SK-N-SH (cell line): ENCODE measurements at regions not wholly inside any gene's neighbourhood (a gene's known extent, or its start where the extent isn't known, plus 50 kb on each side); places are given as distances from the start of the nearest gene placed in this dataset.

ENCODE experiments used
- CTCF ChIA-PET: fragments of 300-600, 350-600 bp; formaldehyde crosslinking; extraction: SDS; loops from one replicate; lab custom pipeline; 2021; lab: Yijun Ruan, JAX
- POLR2A ChIA-PET: fragments of 350-600 bp; sonication (Branson Sonifier 250); formaldehyde crosslinking; extraction: SDS; loops from one replicate; lab custom pipeline; 2020; ENCODE audit warnings: antibody characterized with exemption, inconsistent platforms; lab: Yijun Ruan, JAX
- DNase-seq: peaks from one replicate; pipeline ENCODE4 v3.0.0; 2012
- H2AFZ ChIP-seq: fragments of 200-600 bp; sonication (generic); 2 replicates; pipeline ENCODE4 v1.8.1; 2016; ENCODE audit warnings: antibody characterized with exemption, mild to moderate bottlenecking, low read depth
- H3F3A ChIP-seq: fragments of 200-600 bp; sonication (generic); replicated peaks from 2 replicates; pipeline ENCODE3; 2016; ENCODE audit warnings: antibody characterized with exemption, mild to moderate bottlenecking; ENCODE audit not compliant: insufficient read depth
- H3K27ac ChIP-seq, 2 experiments: fragments of 200-500 bp in 1 of 2; fragments of 200-600 bp in 1 of 2; sonication (Bioruptor generic) in 1 of 2; sonication (generic), shearing (Covaris generic) in 1 of 2; 2 replicates each; pipeline versions ENCODE4 v1.5.1 to v1.6.1; 2014 to 2016; ENCODE audit warnings: low read depth in 2 of 2, inconsistent platforms in 1 of 2, low read length in 1 of 2, mild to moderate bottlenecking in 1 of 2, mixed read lengths in 1 of 2
- H3K27me3 ChIP-seq: fragments of 200-600 bp; sonication (generic), shearing (Covaris generic); 2 replicates; pipeline ENCODE4 v1.6.1; 2016; ENCODE audit warnings: mixed run types; ENCODE audit not compliant: insufficient read depth
- H3K36me3 ChIP-seq, 2 experiments: fragments of 200-500 bp in 1 of 2; fragments of 200-600 bp in 1 of 2; sonication (Bioruptor generic) in 1 of 2; sonication (generic) in 1 of 2; replicated peaks in 1 of 2; 2 replicates each; pipeline versions ENCODE3 to v1.5.1; 2014 to 2016; ENCODE audit warnings: low read length in 1 of 2, mild to moderate bottlenecking in 1 of 2; ENCODE audit not compliant: insufficient read depth in 2 of 2, control insufficient read depth in 1 of 2
- H3K4me1 ChIP-seq, 2 experiments: fragments of 200-500 bp in 1 of 2; fragments of 200-600 bp in 1 of 2; sonication (Bioruptor generic) in 1 of 2; sonication (generic), shearing (Covaris generic) in 1 of 2; 2 replicates each; pipeline versions ENCODE4 v1.5.1 to v1.6.1; 2014 to 2016; ENCODE audit warnings: low read depth in 1 of 2, low read length in 1 of 2, mixed run types in 1 of 2; ENCODE audit not compliant: insufficient read depth in 2 of 2, control insufficient read depth in 1 of 2
- H3K4me2 ChIP-seq: fragments of 200-600 bp; sonication (generic), shearing (Covaris generic); 2 replicates; pipeline ENCODE4 v1.6.1; 2017; ENCODE audit warnings: mixed run types
- H3K4me3 ChIP-seq, 2 experiments: fragments of 200-500 bp in 1 of 2; fragments of 200-600 bp in 1 of 2; sonication (Bioruptor generic) in 1 of 2; sonication (generic), shearing (Covaris generic) in 1 of 2; 2 replicates each; pipeline versions ENCODE4 v1.5.1 to v1.8.1; 2014 to 2016; ENCODE audit warnings: low read depth in 2 of 2, inconsistent platforms in 1 of 2, low read length in 1 of 2, mild to moderate bottlenecking in 1 of 2, mixed read lengths in 1 of 2, moderate library complexity in 1 of 2
- H3K79me2 ChIP-seq: fragments of 200-600 bp; sonication (generic); 2 replicates; pipeline ENCODE4 v1.8.1; 2017; ENCODE audit warnings: mild to moderate bottlenecking; ENCODE audit not compliant: insufficient read depth
- H3K9ac ChIP-seq: fragments of 200-600 bp; sonication (generic); 2 replicates; pipeline ENCODE4 v1.6.1; 2017; ENCODE audit warnings: mixed run types
- H3K9me2 ChIP-seq: fragments of 200-600 bp; sonication (generic); 2 replicates; pipeline ENCODE4 v1.6.1; 2017; ENCODE audit warnings: mixed run types
- H3K9me3 ChIP-seq: fragments of 200-600 bp; sonication (generic); 2 replicates; pipeline ENCODE4 v1.6.1; 2017; ENCODE audit warnings: mixed run types, mild to moderate bottlenecking, moderate library complexity
- H4K20me1 ChIP-seq: fragments of 200-600 bp; sonication (generic); 2 replicates; pipeline ENCODE4 v1.6.1; 2017; ENCODE audit warnings: mild to moderate bottlenecking, mixed run types; ENCODE audit not compliant: insufficient read depth
- ELF1 ChIP-seq: IDR thresholded peaks from 2 replicates; pipeline ENCODE4 v1.4.0; 2012
- EP300 ChIP-seq, 2 experiments: IDR thresholded peaks; 2 replicates each; pipeline versions ENCODE4 v1.4.0 to v1.6.1; 2012; ENCODE audit warnings: borderline replicate concordance in 1 of 2, low read depth in 1 of 2, low read length in 1 of 2
- EZH2phosphoT487 ChIP-seq: fragments of 200-600 bp; sonication (generic); IDR thresholded peaks from 2 replicates; pipeline ENCODE4 v1.6.1; 2017; ENCODE audit warnings: low read depth, mixed run types, mild to moderate bottlenecking, antibody characterized with exemption, moderate library complexity, borderline replicate concordance
- FOSL2 ChIP-seq: IDR thresholded peaks from 2 replicates; pipeline ENCODE4 v1.4.0; 2012; ENCODE audit warnings: low read depth, mild to moderate bottlenecking, moderate library complexity, borderline replicate concordance
- FOXJ3 ChIP-seq: sonication (generic); formaldehyde crosslinking; IDR thresholded peaks from 2 replicates; pipeline ENCODE4 v1.5.1; 2020; ENCODE audit warnings: mild to moderate bottlenecking, missing genetic modification reagents
- FOXM1 ChIP-seq: IDR thresholded peaks from 2 replicates; pipeline ENCODE4 v1.4.0; 2012; ENCODE audit warnings: low read depth, mild to moderate bottlenecking
- GABPA ChIP-seq: IDR thresholded peaks from 2 replicates; pipeline ENCODE4 v1.4.0; 2012; ENCODE audit warnings: low read depth, mild to moderate bottlenecking
- GATA2 ChIP-seq: sonication (generic); formaldehyde crosslinking; IDR thresholded peaks from 2 replicates; pipeline ENCODE4 v1.5.0; 2020; ENCODE audit warnings: mild to moderate bottlenecking, missing genetic modification reagents
- MAX ChIP-seq: IDR thresholded peaks from 2 replicates; pipeline ENCODE4 v1.4.0; 2012; ENCODE audit warnings: low read depth
- MXI1 ChIP-seq: IDR thresholded peaks from 2 replicates; pipeline ENCODE4 v1.6.1; 2012; ENCODE audit warnings: mild to moderate bottlenecking, low read depth, low read length, improper control_type of control experiment
- NRF1 ChIP-seq: IDR thresholded peaks from 2 replicates; pipeline ENCODE4 v1.6.1; 2012; ENCODE audit warnings: low read depth, mild to moderate bottlenecking, low read length
- POLR2AphosphoS5 ChIP-seq: IDR thresholded peaks from 2 replicates; pipeline ENCODE4 v1.6.1; 2012; ENCODE audit warnings: low read depth, low read length
- RAD21 ChIP-seq: IDR thresholded peaks from 2 replicates; pipeline ENCODE4 v1.6.1; 2012; ENCODE audit warnings: mild to moderate bottlenecking, low read length
- RCOR1 ChIP-seq: fragments of 150-350 bp; IDR thresholded peaks from 2 replicates; pipeline ENCODE4 v1.6.1; 2017; ENCODE audit warnings: antibody characterized with exemption, low read length
- SIN3A ChIP-seq: IDR thresholded peaks from 2 replicates; pipeline ENCODE4 v1.6.1; 2012; ENCODE audit warnings: low read depth, mild to moderate bottlenecking, low read length, moderate library complexity, borderline replicate concordance
- SMC3 ChIP-seq: IDR thresholded peaks from 2 replicates; pipeline ENCODE4 v1.6.1; 2012; ENCODE audit warnings: low read depth, low read length, improper control_type of control experiment
- TAF1 ChIP-seq: IDR thresholded peaks from 2 replicates; pipeline ENCODE4 v1.6.1; 2012; ENCODE audit warnings: low read depth, mild to moderate bottlenecking, low read length, moderate library complexity, borderline replicate concordance
- TCF12 ChIP-seq: IDR thresholded peaks from 2 replicates; pipeline ENCODE4 v1.4.0; 2012
- TEAD4 ChIP-seq: IDR thresholded peaks from 2 replicates; pipeline ENCODE4 v1.4.0; 2012; ENCODE audit warnings: mild to moderate bottlenecking, borderline replicate concordance; ENCODE audit not compliant: insufficient read depth
- WGBS: methylation state at CpG from one replicate; pipeline ENCODE4 v1.1.6; 2017; ENCODE audit warnings: low lambda C conversion rate; 5-methylcytosine and 5-hydroxymethylcytosine counted together
- TF ChIP-seq, protein P1 (sequence below): IDR thresholded peaks from 2 replicates; pipeline ENCODE4 v1.4.0; 2012; ENCODE audit warnings: low read depth, borderline replicate concordance
- TF ChIP-seq, protein P2 (sequence below): fragments of 150-350 bp; IDR thresholded peaks from 2 replicates; pipeline ENCODE4 v1.6.1; 2017; ENCODE audit warnings: antibody characterized with exemption, low read length, low read depth, borderline replicate concordance

GRCh38 chr9:80378669-80379293 is 807.0 kb downstream of the TLE4 start:
- Histone ChIP-seq H3K4me1 (peaks cover 0 to 4% of the 10 kb centered on the region in 2 experiments; a peak in 2 of 4 replicates), H3K27ac (no peak overlapping the region), H3K4me3 (no peak overlapping the region), H3K4me2 (no peak overlapping the region), H3K9me3 (no peaks in the 10 kb centered on the region), H3K79me2 (no peaks in the 10 kb centered on the region), H2AFZ (no peak overlapping the region), H3F3A (no peaks in the 10 kb centered on the region), H3K36me3 (no peaks in the 10 kb centered on the region), H3K27me3 (no peaks in the 10 kb centered on the region), H3K9ac (no peak overlapping the region), H4K20me1 (no peaks in the 10 kb centered on the region), H3K9me2 (no peaks in the 10 kb centered on the region)
- CTCF ChIA-PET: no interaction called here
- TF ChIP-seq, protein P1, sequence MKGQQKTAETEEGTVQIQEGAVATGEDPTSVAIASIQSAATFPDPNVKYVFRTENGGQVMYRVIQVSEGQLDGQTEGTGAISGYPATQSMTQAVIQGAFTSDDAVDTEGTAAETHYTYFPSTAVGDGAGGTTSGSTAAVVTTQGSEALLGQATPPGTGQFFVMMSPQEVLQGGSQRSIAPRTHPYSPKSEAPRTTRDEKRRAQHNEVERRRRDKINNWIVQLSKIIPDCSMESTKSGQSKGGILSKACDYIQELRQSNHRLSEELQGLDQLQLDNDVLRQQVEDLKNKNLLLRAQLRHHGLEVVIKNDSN: no peak
- TF ChIP-seq GATA2 (no peak), TAF1 (no peak), MXI1 (no peak), ELF1 (no peak)
- TF ChIP-seq, protein P2, sequence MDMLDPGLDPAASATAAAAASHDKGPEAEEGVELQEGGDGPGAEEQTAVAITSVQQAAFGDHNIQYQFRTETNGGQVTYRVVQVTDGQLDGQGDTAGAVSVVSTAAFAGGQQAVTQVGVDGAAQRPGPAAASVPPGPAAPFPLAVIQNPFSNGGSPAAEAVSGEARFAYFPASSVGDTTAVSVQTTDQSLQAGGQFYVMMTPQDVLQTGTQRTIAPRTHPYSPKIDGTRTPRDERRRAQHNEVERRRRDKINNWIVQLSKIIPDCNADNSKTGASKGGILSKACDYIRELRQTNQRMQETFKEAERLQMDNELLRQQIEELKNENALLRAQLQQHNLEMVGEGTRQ: no peak
- no peak for DNase-seq
- POLR2A ChIA-PET: no interaction called here
- 49% methylated on average over 5 of the region's 5 CpGs for WGBS

- no peak overlapping the region for H3K9ac ChIP-seq
- ChIA-PET POLR2A (no interaction called here), CTCF (interaction anchor here (2.0 kb wide), 1 partner anchor 8 kb away, joined by 7 read pairs; no protein-coding TSS in a partner anchor)
- H4K20me1 ChIP-seq: no peaks in the 10 kb centered on the region
- no peak for DNase-seq
- H3K9me2 ChIP-seq: no peaks in the 10 kb centered on the region
- no peaks in the 10 kb centered on the region for H3K36me3 ChIP-seq
- H3F3A ChIP-seq: no peaks in the 10 kb centered on the region
- no peaks in the 10 kb centered on the region for H3K27me3 ChIP-seq
- H3K4me1 ChIP-seq: peaks cover 0 to 4% of the 10 kb centered on the region in 2 experiments; a peak in 2 of 4 replicates
- 19% methylated on average over 3 of the region's 3 CpGs for WGBS
- no peak overlapping the region for H3K4me3 ChIP-seq
- no peak overlapping the region for H2AFZ ChIP-seq
- H3K9me3 ChIP-seq: no peaks in the 10 kb centered on the region
- H3K4me2 ChIP-seq: no peak overlapping the region
- H3K79me2 ChIP-seq: no peaks in the 10 kb centered on the region
- no peak overlapping the region for H3K27ac ChIP-seq
- TF ChIP-seq RCOR1 (no peak), TEAD4 (no peak), GABPA (no peak), SIN3A (no peak)
These were observed 804.4 kb downstream of the TLE4 start for GRCh38 chr9:80376180-80376579.

DNA sequence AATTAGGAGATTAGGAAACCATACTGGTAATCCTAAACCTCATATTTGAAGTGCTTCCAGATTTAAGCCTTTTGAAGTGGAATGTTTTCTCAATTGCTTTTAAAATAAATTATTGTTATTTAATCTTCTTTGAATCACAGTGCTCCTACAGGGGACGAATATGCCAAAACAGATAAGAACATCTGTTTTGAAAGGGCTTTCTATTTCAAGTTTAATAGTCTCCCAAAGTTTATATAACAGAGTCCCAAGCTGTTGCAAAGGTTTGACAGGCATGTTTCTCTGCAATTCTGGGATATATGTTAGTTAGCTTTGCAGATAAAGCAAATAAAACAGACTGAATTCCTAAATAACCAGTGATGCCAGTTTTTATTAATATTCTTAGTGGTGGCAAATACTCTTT is 803.7 kb downstream of the TLE4 start:
- CTCF ChIA-PET: interaction anchor here (2.0 kb wide), 1 partner anchor 9 kb away, joined by 7 read pairs; no protein-coding TSS in a partner anchor
- no peaks in the 10 kb centered on the region for H3K9me3 ChIP-seq
- TF ChIP-seq SIN3A: no peak
- no peak for TF ChIP-seq EZH2phosphoT487
- TF ChIP-seq, protein P2: no peak
- no peak for TF ChIP-seq TCF12
- TF ChIP-seq SMC3: no peak
- TF ChIP-seq FOSL2: no peak
- TF ChIP-seq EP300 (IDR thresholded peaks at IDR 0.05; ENCODE audit: borderline replicate concordance in 1 of 2, low read depth in 1 of 2, low read length in 1 of 2): no peak
- TF ChIP-seq NRF1: no peak
- no peak for TF ChIP-seq RAD21
- no peak for TF ChIP-seq FOXJ3 (CRISPR knock-in tag)
- TF ChIP-seq MAX: no peak
- no peak for TF ChIP-seq POLR2AphosphoS5
- TF ChIP-seq FOXM1: no peak
- TF ChIP-seq RCOR1: no peak

More for the DNA sequence above, 803.7 kb downstream of the TLE4 start:
- 0% methylated on average over 1 of the region's 1 CpG for WGBS
- no peak overlapping the region for H3K9ac ChIP-seq
- no peaks in the 10 kb centered on the region for H3K9me2 ChIP-seq
- POLR2A ChIA-PET: no interaction called here
- H3F3A ChIP-seq: no peaks in the 10 kb centered on the region
- DNase-seq: no peak
- no peak overlapping the region for H3K4me3 ChIP-seq
- peaks cover 0 to 4% of the 10 kb centered on the region in 2 experiments; a peak in 2 of 4 replicates for H3K4me1 ChIP-seq
- H2AFZ ChIP-seq: no peak overlapping the region
- H3K4me2 ChIP-seq: no peak overlapping the region
- H3K36me3 ChIP-seq: no peaks in the 10 kb centered on the region
- H4K20me1 ChIP-seq: no peaks in the 10 kb centered on the region
- no peaks in the 10 kb centered on the region for H3K27me3 ChIP-seq
- no peaks in the 10 kb centered on the region for H3K79me2 ChIP-seq
- H3K27ac ChIP-seq: no peak overlapping the region
